H1 (cell line): ENCODE measurements at regions not wholly inside any gene's neighbourhood (a gene's known extent, or its start where the extent isn't known, plus 50 kb on each side); places are given as distances from the start of the nearest gene placed in this dataset.

Experiments used
- CTCF ChIA-PET: fragments of 300-600 bp; sonication (Branson Sonifier 250); formaldehyde crosslinking; loops from one replicate; lab custom pipeline; 2021; ENCODE audit not compliant: partially characterized antibody; lab: Charles Lee
- POLR2A ChIA-PET: fragments of 300-600 bp; sonication (Branson Sonifier 250); formaldehyde crosslinking; loops from one replicate; lab custom pipeline; 2021; ENCODE audit warnings: inconsistent platforms; ENCODE audit not compliant: partially characterized antibody; lab: Charles Lee
- DNase-seq, 2 experiments: peaks; one replicate each; pipeline versions ENCODE4 v3.0.0 to v3.0.0-alpha.2; 2010 to 2022; ENCODE audit warnings: low spot score in 2 of 2, low read depth in 1 of 2, mixed read lengths in 1 of 2
- FAIRE-seq: peaks from 2 replicates; lab custom pipeline; 2011; peaks lifted over from hg19 to GRCh38; lab: Jason Lieb, UNC
- H2AFZ ChIP-seq: 2 replicates; pipeline ENCODE4 v1.8.1; 2012; ENCODE audit warnings: low read length, inconsistent platforms
- H2AK5ac ChIP-seq: 2 replicates; pipeline ENCODE4 v1.6.1; 2013; ENCODE audit warnings: low read depth, low read length
- H2BK120ac ChIP-seq: replicated peaks from 2 replicates; pipeline ENCODE3; 2013; ENCODE audit warnings: low read depth, low read length, inconsistent platforms
- H2BK12ac ChIP-seq: 2 replicates; pipeline ENCODE4 v1.6.1; 2013; ENCODE audit warnings: low read depth, low read length
- H2BK15ac ChIP-seq: 2 replicates; pipeline ENCODE4 v1.6.1; 2013; ENCODE audit warnings: low read length
- H2BK20ac ChIP-seq: 2 replicates; pipeline ENCODE4 v1.6.1; 2013; ENCODE audit warnings: low read length
- H2BK5ac ChIP-seq: 2 replicates; pipeline ENCODE4 v1.6.1; 2013; ENCODE audit warnings: low read depth, low read length
- H3K14ac ChIP-seq: 2 replicates; pipeline ENCODE4 v1.6.1; 2013; ENCODE audit warnings: inconsistent platforms; ENCODE audit not compliant: insufficient read length
- H3K18ac ChIP-seq: 2 replicates; pipeline ENCODE4 v1.6.1; 2013; ENCODE audit warnings: low read length; ENCODE audit errors: extremely low read depth
- H3K23ac ChIP-seq: 2 replicates; pipeline ENCODE4 v1.6.1; 2013; ENCODE audit warnings: inconsistent platforms; ENCODE audit not compliant: insufficient read length
- H3K23me2 ChIP-seq: 2 replicates; pipeline ENCODE4 v1.6.1; 2013; ENCODE audit warnings: low read depth, low read length
- H3K27ac ChIP-seq: 2 replicates; pipeline ENCODE4 v1.6.1; 2011; ENCODE audit warnings: low read depth, low read length, inconsistent platforms
- H3K27me3 ChIP-seq, 4 experiments: replicated peaks in 1 of 4; 1 replicate in 1 of 4; 2 replicates in 3 of 4; pipeline versions ENCODE4 v1.6.1 to v1.8.1; 2011 to 2013; ENCODE audit warnings: low read length in 3 of 4, mild to moderate bottlenecking in 3 of 4, inconsistent platforms in 2 of 4, mixed read lengths in 2 of 4, moderate library complexity in 1 of 4; ENCODE audit not compliant: control insufficient read depth in 3 of 4, insufficient read depth in 3 of 4; ENCODE audit errors: extremely low read depth in 1 of 4
- H3K36me3 ChIP-seq, 4 experiments: 2 replicates each; pipeline versions ENCODE4 v1.6.1 to v1.8.1; 2011 to 2013; ENCODE audit warnings: mild to moderate bottlenecking in 4 of 4, low read length in 3 of 4, moderate library complexity in 2 of 4, control low read depth in 1 of 4, inconsistent platforms in 1 of 4; ENCODE audit not compliant: insufficient read depth in 4 of 4, control insufficient read depth in 2 of 4
- H3K4ac ChIP-seq: replicated peaks from 2 replicates; pipeline ENCODE3; 2013; ENCODE audit warnings: low read length, low read depth, mixed read lengths, inconsistent platforms; ENCODE audit not compliant: insufficient read length
- H3K4me1 ChIP-seq, 4 experiments: replicated peaks in 1 of 4; 1 replicate in 1 of 4; 2 replicates in 3 of 4; pipeline versions ENCODE4 v1.6.1 to v1.8.1; 2011 to 2013; ENCODE audit warnings: low read length in 3 of 4, inconsistent platforms in 2 of 4, mixed read lengths in 1 of 4; ENCODE audit not compliant: insufficient read depth in 4 of 4, control insufficient read depth in 3 of 4
- H3K4me2 ChIP-seq, 2 experiments: 2 replicates each; pipeline versions ENCODE4 v1.6.1 to v1.8.1; 2011 to 2013; ENCODE audit warnings: low read depth in 2 of 2, low read length in 2 of 2, control low read depth in 1 of 2, inconsistent platforms in 1 of 2, mild to moderate bottlenecking in 1 of 2; ENCODE audit not compliant: insufficient read depth in 1 of 2
- H3K4me3 ChIP-seq, 4 experiments: fragments of 200-600, 300-600 bp in 1 of 4; sonication (generic), shearing (Covaris generic), sonication (Bioruptor Twin) in 1 of 4; 2 replicates each; pipeline versions ENCODE4 v1.5.1 to v1.8.1; 2011 to 2016; ENCODE audit warnings: low read length in 4 of 4, low read depth in 3 of 4, control low read depth in 2 of 4, inconsistent platforms in 2 of 4, mild to moderate bottlenecking in 2 of 4, mixed read lengths in 1 of 4, moderate library complexity in 1 of 4; ENCODE audit not compliant: insufficient read depth in 2 of 4; ENCODE audit errors: extremely low read depth in 1 of 4
- H3K56ac ChIP-seq: replicated peaks from 2 replicates; pipeline ENCODE3; 2013; ENCODE audit warnings: low read depth, mild to moderate bottlenecking, mixed read lengths, low read length, inconsistent platforms; ENCODE audit not compliant: insufficient read length
- H3K79me1 ChIP-seq: 2 replicates; pipeline ENCODE4 v1.6.1; 2013; ENCODE audit warnings: low read depth, low read length, control low read depth
- H3K79me2 ChIP-seq, 2 experiments: 2 replicates each; pipeline versions ENCODE4 v1.6.1 to v1.8.1; 2012 to 2013; ENCODE audit warnings: low read length in 2 of 2, mild to moderate bottlenecking in 2 of 2, inconsistent platforms in 1 of 2; ENCODE audit not compliant: insufficient read depth in 2 of 2, control insufficient read depth in 1 of 2
- H3K9ac ChIP-seq, 4 experiments: replicated peaks in 1 of 4; 1 replicate in 1 of 4; 2 replicates in 3 of 4; pipeline versions ENCODE4 v1.6.1 to v1.8.1; 2011 to 2013; ENCODE audit warnings: low read depth in 3 of 4, low read length in 3 of 4, control low read depth in 2 of 4, mild to moderate bottlenecking in 2 of 4, moderate library complexity in 2 of 4, inconsistent platforms in 1 of 4; ENCODE audit errors: extremely low read depth in 1 of 4
- H3K9me3 ChIP-seq, 2 experiments: 2 replicates each; pipeline versions ENCODE4 v1.6.1 to v1.8.1; 2012 to 2013; ENCODE audit warnings: mild to moderate bottlenecking in 2 of 2, moderate library complexity in 2 of 2, control low read depth in 1 of 2, inconsistent platforms in 1 of 2, low read depth in 1 of 2, low read length in 1 of 2, mixed read lengths in 1 of 2; ENCODE audit not compliant: insufficient read depth in 2 of 2
- H4K20me1 ChIP-seq, 2 experiments: replicated peaks in 1 of 2; 2 replicates each; pipeline versions ENCODE3 to v1.8.1; 2011 to 2013; ENCODE audit warnings: inconsistent platforms in 2 of 2, low read length in 2 of 2, mild to moderate bottlenecking in 1 of 2; ENCODE audit not compliant: insufficient read depth in 2 of 2, control insufficient read depth in 1 of 2
- H4K5ac ChIP-seq: 2 replicates; pipeline ENCODE4 v1.6.1; 2013; ENCODE audit warnings: low read length, low read depth, mixed read lengths, inconsistent platforms; ENCODE audit not compliant: insufficient read length
- H4K8ac ChIP-seq: 2 replicates; pipeline ENCODE4 v1.8.0; 2013; ENCODE audit warnings: mild to moderate bottlenecking, moderate library complexity, low read length, inconsistent platforms; ENCODE audit not compliant: insufficient read depth; ENCODE audit errors: extremely low read depth
- H4K91ac ChIP-seq: replicated peaks from 2 replicates; pipeline ENCODE3; 2013; ENCODE audit warnings: low read length, mixed read lengths, inconsistent platforms; ENCODE audit not compliant: insufficient read length
- GTF2F1 ChIP-seq: IDR thresholded peaks from 2 replicates; pipeline ENCODE4 v1.6.1; 2012; ENCODE audit warnings: low read depth, low read length, improper control_type of control experiment, borderline replicate concordance
- HDAC6 ChIP-seq: IDR thresholded peaks from one replicate; pipeline ENCODE4 v1.7.1; 2012; ENCODE audit warnings: low read depth, mild to moderate bottlenecking, inconsistent platforms, low read length, moderate library complexity
- NANOG ChIP-seq: IDR thresholded peaks from 2 replicates; pipeline ENCODE4 v1.6.1; 2011; ENCODE audit warnings: low read length, low read depth, mild to moderate bottlenecking, inconsistent platforms; ENCODE audit not compliant: insufficient read depth, poor library complexity, severe bottlenecking
- POLR2A ChIP-seq, 2 experiments: IDR thresholded peaks; 1 replicate in 1 of 2; 2 replicates in 1 of 2; pipeline ENCODE4 v1.6.1; 2011; ENCODE audit warnings: low read depth in 2 of 2, low read length in 2 of 2, mild to moderate bottlenecking in 2 of 2; ENCODE audit errors: control extremely low read depth in 1 of 2
- POLR2AphosphoS5 ChIP-seq: IDR thresholded peaks from 2 replicates; pipeline ENCODE4 v1.6.1; 2011; ENCODE audit warnings: low read depth, low read length
- SP1 ChIP-seq: IDR thresholded peaks from 2 replicates; pipeline ENCODE4 v1.6.1; 2011; ENCODE audit warnings: low read depth, low read length
- WGBS, 2 experiments: shearing (Covaris generic) in 1 of 2; methylation state at CpG; one replicate each; pipeline versions ENCODE4 v1.1.6 to v1.1.7; 2013 to 2015; ENCODE audit warnings: low lambda C conversion rate in 2 of 2, mixed read lengths in 2 of 2, inconsistent platforms in 1 of 2, low coverage in 1 of 2, missing lambda C conversion rate in 1 of 2; ENCODE audit not compliant: insufficient replicate concordance in 2 of 2, insufficient coverage in 1 of 2, insufficient read length in 1 of 2; ENCODE audit errors: extremely low coverage in 1 of 2, missing lambda C conversion rate in 1 of 2; 5-methylcytosine and 5-hydroxymethylcytosine counted together
- TF ChIP-seq, protein P1 (sequence below): IDR thresholded peaks from 2 replicates; pipeline ENCODE4 v1.6.1; 2012; ENCODE audit warnings: inconsistent platforms

DNA sequence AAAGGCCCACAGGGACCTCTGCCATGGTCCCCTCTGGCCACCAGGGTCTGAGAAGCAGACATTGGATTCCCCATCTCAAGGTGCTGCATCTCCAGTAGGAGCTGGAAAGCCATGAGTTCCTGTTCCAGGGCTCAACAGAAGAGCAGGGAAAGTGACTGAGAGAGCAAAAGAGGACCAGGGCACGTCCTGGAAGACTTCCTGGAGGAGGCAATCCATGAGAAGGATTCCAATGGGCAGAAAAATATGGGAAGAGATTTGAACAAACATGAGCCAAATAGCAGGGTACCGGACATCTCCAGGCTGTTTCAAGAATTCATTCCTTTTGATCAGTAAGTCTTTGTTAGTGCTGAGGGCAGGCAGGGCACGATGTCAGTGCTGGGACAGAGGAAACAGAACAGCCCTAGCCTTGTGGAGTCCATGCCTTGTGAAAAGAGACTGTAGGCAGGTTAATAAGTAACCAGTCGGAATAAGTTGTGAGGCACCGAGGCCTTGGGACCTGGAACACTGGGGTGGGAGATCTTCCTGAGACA lies 72.8 kb upstream of the TWIST2 start:
- H3K79me2 ChIP-seq: no peaks in the 10 kb centered on the region
- H3K4me3 ChIP-seq: no peak overlapping the region
- no peak overlapping the region for H3K18ac ChIP-seq
- H3K79me1 ChIP-seq: no peaks in the 10 kb centered on the region
- H2BK20ac ChIP-seq: no peak overlapping the region
- no peak overlapping the region for H3K9ac ChIP-seq
- ChIA-PET POLR2A (no interaction called here), CTCF (no interaction called here)
- H3K36me3 ChIP-seq: no peaks in the 10 kb centered on the region
- DNase-seq: no peak
- H3K9me3 ChIP-seq: no peaks in the 10 kb centered on the region
- H3K56ac ChIP-seq: no peak overlapping the region
- H4K5ac ChIP-seq: no peak overlapping the region
- no peak overlapping the region for H4K8ac ChIP-seq
- H2BK5ac ChIP-seq: no peak overlapping the region
- H3K14ac ChIP-seq: no peak overlapping the region
- H4K20me1 ChIP-seq: no peaks in the 10 kb centered on the region
- TF ChIP-seq GTF2F1 (no peak), HDAC6 (no peak), SP1 (no peak), POLR2A (IDR thresholded peaks at IDR 0.05; ENCODE audit: control extremely low read depth in 1 of 2, low read depth in 2 of 2, low read length in 2 of 2) (no peak), NANOG (no peak), POLR2AphosphoS5 (no peak)
- TF ChIP-seq, protein P1, sequence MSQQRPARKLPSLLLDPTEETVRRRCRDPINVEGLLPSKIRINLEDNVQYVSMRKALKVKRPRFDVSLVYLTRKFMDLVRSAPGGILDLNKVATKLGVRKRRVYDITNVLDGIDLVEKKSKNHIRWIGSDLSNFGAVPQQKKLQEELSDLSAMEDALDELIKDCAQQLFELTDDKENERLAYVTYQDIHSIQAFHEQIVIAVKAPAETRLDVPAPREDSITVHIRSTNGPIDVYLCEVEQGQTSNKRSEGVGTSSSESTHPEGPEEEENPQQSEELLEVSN: no peak
- no peak for FAIRE-seq
- no peak overlapping the region for H2AFZ ChIP-seq
- WGBS, 2 experiments: 92% methylated on average over 5 of the region's 5 CpGs; no CpG with 5 or more reads in 1 of the 2 experiments
- H2BK15ac ChIP-seq: no peak overlapping the region
- H3K23ac ChIP-seq: no peak overlapping the region
- H2AK5ac ChIP-seq: no peak overlapping the region
- no peak overlapping the region for H4K91ac ChIP-seq
- no peak overlapping the region for H2BK120ac ChIP-seq
- H3K4me1 ChIP-seq: peaks cover 0 to 2% (median 1%) of the 10 kb centered on the region in 4 experiments; a peak in 1 of 7 replicates
- H3K23me2 ChIP-seq: no peaks in the 10 kb centered on the region
- no peak overlapping the region for H3K4me2 ChIP-seq
- H3K27ac ChIP-seq: no peak overlapping the region
- no peak overlapping the region for H2BK12ac ChIP-seq
- H3K27me3 ChIP-seq: peaks cover 0 to 3% (median under 1%) of the 10 kb centered on the region in 4 experiments; a peak in 2 of 7 replicates
- no peak overlapping the region for H3K4ac ChIP-seq
